ENCODE measurements at regions not wholly inside any gene's neighbourhood (a gene's known extent, or its start where the extent isn't known, plus 50 kb on each side); places are given as distances from the start of the nearest gene placed in this dataset.
"Not testable (repeated sequence)": the region's sequence is repeated elsewhere in the genome, so short reads cannot be mapped to it uniquely, and the experiment has no call there.

DNA sequence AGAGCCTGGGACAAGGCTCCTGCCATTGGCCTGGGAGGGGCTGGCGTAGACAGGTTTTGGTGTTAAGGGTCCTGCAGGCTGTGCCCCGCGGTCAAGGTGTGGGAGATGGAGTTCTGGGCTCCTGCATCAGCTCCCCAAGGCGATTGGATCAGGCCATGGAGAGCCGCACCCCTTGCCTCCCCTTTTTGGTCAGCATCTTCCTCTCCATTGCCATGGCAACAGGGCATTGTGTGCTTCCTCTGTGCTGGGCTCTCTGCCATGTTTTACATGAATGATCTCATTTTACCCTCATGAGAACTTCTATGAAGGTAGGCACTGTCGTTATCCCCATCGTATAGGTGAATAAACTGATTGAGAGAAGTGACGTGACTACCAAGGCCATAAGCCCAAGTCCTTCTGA is 344.3 kb upstream of the CLINT1 start:
- DNase-seq = no peak

DNA sequence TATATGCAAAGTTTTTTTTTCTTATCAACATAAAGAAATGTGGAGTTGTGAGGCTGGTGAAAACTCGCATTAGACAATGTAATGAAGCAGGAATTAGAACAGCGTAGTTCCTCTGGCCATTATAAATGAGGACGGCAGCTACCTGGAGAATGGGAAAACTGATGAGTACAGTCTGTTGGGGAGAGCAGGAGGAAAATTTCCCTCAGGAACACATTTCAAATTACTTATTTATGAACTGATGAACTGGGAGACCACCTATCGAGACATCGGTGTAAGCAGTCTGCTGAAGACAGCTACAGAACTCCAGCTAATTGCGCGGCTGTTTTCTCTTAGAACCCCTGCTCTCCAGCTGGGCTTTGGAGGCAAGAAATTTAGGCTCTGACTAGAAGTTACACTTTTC is 343.9 kb upstream of the CLINT1 start:
- no peak for DNase-seq

DNA sequence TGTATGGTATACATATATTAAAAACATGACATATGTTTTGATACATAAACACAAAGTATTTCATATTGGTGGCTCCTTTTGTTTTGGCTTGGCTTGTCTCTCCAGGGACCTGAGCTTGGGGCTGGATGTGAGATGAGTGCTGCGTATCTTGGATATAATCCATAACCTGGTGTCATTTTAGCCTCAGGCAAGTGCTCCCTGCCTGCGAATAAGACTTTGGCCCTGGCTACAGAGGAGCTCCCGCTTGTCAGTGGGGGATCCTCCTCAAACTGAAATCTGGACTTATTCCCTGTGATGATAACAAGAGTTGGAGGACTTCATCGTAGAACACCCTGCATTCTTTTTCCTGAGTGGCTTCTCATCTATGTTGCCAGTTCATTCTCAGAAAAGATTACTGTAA is 341.7 kb upstream of the CLINT1 start:
- DNase-seq = peak; percentile 49

DNA sequence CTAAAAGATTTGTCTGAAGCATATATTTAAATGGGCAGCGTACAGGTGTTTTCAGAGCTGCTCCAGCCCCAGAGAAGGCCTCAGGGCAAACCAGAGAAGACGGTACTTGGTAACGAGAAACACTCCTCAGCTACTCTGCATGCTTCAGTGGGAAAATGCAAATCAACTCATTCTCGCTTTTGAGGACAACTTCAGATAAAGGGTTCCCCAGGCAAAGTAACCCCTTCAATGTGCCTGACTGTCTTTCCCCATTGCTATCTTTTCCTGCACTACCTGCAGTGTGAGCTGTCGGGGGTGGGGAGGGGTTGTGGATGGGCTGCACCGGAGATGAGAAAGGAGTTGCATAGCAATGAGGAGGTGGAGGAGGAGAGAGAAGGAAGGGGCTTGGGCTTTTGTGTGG is 339.7 kb upstream of the CLINT1 start:
- DNase-seq = no peak

DNA sequence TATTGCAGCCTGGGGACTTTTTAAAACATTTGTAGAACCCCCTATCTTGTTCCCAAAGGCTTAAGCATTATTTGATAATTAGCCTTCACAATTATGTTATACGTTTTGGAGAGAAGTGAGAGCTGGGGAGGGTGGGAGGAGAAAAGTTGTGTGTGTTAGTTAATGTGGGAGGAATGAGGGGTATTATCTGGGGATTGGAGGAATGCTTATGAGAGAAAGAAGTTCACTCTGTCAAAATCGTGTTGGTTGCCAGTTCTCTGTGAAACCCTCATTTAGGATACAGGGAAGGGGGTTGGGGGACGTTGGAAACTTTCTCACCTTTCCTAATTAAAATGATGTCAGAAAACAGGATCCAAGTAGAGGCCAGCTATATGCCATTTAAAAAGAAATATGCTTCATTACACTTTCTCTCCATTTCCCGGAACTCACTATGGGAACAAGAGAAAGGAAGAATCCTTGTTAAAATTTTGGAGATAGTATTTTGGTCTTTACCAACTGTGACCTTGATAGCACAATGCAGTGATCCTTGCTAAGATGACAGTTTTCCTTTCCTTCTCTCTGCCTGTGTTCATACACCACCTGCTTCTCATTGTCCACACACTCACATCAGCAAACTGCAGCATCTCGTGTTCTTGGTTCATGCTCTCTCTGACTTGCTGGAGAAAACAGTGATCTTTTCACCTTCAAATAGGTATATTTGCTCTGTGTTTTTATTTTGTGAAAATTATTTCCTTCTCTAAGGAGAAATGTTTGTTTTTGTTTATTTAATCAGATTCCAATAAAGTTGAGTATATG is 336.7 kb upstream of the CLINT1 start:
- DNase-seq = no peak

DNA sequence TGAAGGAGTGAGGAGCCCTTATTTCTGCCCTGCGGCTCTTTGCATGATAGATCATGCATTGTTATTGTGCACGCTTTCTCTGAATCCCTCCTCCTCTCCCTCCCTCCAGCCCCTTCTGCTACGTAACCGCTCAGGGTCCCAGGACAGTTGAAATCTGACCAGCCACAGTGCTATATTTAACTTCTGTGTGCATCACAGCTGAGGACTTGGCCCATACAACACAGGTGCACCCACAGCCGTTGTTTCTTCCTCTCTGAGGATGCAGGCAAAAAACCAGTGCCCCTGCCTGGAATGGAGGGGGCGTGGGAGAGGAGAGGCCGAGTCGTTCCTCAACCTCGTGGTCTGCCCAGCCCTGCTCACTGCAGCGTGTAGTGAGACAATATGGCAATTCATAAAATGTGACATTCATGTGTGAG is 335.6 kb upstream of the CLINT1 start:
- DNase-seq = peak; percentile 76

DNA sequence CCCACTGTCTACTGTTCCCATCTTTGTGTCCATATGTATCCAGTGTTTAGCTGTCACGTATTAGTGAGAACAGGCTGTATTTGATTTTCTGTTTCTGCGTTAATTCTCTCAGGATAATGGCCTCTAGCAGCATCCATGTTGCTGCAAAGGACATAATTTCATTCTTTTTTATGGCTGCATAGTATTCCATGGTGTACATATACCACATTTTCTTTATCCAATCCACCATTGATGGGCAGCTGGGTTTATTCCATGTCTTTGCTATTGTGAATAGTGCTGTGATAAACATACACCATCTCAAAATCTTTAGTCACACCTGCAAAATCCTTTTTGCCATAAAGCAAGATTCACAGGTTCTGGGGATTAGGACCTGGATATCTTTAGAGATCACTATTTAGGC is 334.4 kb upstream of the CLINT1 start:
- DNase-seq = not testable (repeated sequence)

DNA sequence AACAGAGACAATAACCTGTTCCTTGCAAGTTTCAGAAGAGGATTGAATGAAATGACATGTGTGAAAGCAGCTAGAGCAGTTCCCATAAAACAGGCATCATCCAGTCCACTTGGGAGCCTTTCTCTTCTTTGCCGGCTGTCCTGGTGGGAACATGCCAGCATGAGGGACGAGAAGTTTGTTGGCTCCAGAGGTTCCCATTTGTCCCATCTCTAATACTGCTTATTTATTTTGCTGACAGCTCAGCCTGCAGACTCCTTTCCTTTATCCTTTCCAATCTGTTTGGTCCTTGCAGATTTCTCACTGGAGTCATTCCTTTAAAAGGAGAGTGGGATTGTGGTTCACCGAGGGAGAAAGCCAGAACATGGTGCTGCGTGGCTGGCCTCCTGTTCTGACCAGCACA is 321.5 kb upstream of the CLINT1 start:
- no peak for DNase-seq

DNA sequence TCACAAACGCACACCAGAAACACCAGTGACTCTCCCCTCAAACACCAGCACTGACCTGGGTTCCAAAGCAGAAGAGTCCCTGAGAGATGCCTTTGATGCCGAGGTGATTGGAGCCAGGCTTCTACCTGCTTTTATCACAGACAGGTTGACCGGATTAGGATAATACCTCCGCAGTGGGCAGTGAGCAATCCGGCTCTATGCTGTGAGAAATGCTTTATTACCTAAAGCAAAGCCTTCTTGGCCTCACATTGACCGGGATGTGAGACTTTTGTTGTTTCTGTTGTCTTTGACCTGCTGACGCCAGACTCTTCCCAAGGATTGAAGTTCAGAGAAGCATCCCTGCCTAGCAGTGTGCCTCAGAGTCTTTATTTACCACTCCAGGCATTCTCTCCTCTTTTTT is 320.3 kb upstream of the CLINT1 start:
- DNase-seq = no peak

DNA sequence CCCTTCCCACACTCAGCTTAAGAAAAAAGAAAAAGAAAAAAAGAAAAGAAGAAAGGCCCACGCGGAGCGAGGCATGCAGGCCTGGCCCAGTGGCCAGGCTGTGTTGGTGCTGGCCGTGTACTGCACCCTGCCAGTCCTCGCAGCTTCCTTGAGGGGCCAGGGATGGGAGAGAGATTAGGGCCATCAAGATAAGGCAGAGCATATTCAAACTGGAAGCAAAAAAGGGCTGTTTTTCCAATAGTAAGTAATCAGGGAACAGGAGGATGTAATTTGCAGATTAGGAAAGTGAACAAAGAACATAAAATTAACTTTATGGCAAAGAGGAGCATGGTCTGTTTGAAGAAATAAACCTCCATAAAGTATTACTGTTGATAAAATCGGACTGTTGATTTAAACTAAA is 319.6 kb upstream of the CLINT1 start:
- DNase-seq = no peak

DNA sequence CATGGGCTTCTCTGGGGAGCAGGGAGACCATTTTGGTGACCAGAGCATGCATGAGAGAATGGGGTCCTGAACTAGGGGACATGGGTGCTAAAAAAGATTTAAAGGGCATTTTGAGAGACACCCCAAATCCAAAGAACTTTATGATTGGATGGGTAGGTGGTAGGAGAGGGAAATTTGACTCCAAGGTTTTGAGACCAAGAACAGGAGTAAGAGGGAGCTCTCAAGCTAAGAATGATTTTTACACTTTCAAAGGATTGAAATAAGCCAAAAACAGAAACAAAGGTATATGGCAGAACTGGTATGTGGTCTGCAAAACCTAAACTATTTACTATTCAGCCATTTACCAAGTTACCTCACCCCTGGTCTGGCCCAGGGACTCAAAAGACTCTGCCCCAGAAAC is 318.2 kb upstream of the CLINT1 start:
- no peak for DNase-seq

DNA sequence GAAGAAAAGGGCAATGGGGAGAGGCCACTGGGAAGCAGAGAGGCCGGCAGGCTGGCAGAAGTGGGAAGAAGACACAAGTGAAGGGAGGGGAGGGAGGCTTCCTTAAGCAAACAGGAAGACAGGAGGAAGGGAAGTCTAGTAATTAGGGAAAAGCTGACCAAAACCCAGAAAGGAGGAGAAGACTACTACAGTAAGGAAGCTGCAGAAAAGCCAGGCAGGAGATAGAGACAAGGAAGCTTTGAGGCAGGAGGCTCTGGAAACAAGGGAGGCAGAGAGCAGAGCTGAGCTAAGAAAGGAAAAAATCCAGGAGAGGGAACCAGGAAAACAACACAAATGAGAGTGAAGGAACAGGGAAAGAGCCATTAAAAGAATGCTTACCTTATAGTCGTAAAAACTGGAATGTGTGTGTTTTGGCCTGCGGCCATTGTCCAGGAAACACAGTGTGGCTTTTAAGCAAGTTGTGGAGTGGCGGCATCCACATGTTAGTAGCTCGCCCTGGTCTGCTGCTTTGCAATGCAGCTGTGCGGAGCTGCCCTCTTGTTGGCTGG is 317.1 kb upstream of the CLINT1 start:
- DNase-seq = no peak

DNA sequence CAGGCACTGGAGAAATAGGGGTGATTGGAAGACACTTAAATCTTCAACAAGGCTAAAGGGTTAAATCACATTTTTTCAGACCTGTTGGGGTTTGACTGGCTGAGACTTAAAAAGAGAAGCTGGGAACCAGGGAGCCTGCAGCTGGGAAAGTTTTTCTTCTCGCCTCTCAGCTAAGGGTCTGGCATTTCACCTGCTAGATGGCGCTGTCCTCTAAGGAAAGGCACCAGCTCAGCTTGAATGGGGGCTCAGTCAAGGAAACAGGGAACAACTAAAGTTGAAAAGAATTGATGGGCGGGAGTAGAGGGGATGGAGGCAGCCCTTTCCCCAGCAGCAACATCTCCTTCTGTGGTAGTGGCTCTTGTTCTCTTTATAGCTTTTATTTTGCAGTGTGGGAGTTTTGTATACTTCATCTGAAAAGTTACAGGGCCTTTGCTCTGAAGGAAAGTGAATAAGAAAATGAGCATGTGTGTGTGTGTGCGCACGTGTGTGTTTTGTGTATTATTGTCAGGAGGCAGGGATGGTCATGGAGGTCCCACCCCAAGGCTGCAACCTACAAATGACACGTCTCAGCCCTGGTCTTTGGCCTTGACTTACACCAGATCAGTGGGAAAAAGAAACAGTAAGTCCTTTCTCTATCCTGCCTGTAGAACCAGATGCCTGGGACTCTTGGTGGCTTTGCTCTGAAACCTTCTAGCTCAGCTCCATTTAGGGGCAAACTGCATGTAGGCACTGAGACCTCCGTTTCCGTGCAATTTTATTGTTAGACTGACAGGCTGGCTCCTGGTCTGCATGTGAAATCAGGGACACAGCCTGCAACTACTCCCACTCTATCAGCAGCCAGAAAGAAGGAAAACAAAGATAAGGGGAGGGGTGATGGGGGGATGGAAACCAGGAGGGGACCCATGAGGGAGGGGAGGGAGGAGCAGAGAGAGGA is 316.2 kb upstream of the CLINT1 start:
- peak; percentile 91 for DNase-seq

DNA sequence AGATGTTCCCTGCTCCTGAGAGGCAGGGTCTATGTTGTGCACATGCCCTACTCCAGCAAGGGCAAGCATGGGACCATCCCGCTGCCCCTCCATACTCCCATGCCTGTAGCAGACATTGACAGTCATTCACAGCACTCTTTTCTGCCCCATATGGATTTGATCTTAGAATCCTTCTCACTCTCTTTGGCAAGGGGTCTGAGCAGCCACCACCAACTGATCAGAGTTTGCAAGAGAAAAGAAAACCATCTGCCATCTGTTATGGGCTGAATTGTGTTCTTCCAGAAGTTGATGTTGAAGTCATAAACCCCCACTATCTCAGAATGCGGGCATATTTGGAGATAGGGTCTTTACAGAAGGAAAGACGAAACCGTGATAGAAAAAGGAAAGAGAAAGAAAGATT is 315.1 kb upstream of the CLINT1 start:
- DNase-seq = no peak

DNA sequence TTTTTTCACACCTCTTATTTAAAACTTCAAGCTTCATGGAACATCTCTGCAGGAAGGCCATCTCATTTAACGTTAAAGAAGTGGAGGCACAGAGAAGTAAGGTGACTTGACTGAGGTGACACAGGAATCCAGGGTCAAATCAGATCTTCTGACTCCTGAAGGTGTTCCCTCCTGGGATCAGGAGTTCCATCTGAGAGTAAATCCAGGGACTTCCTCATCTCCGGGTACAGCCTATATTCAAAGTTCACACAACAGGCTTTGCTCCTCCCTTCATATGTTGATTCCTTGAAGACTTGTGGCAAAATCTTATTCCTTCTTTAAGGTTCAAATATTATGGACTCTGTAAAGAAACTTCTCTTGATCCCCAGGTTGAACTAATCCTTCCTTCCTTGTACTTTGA is 313.1 kb upstream of the CLINT1 start:
- no peak for DNase-seq

DNA sequence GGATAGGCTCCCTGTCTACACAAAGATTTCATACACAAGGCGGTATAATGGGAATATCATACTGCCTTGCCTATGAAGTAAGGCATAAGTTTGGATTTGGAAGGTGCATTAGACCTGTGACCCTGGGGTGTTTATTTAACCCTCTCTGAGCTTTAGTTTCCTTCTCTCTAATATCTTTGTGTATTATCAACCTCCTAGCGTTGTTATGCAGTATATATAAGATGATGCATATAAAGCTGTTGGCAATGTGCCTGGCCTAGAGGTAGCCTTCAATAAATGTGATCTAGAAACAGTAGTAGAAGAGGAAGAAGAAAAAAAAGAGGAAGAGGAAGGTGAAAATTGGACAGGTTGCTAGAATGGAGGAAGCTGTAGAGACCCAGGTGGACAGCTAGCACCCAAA is 311.6 kb upstream of the CLINT1 start:
- no peak for DNase-seq

DNA sequence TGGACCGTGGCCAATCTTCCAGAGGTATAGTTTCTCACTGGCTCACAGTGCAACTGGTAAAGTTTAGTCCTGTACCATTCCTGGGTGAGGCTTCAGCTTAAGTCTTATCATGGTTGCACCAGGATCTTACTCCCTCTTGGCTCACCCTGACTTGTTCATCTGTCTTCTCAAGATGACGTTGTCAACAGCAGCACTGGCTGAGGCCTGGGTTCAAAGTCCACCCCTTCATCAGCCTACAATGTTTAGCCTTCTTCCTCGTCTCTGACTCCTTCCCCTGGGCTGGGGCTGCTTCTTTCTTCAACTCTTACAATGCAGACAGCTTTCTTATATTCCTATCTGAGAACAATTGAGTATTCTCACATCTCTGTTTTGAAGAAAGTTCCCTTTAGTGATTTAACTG is 311.1 kb upstream of the CLINT1 start:
- no peak for DNase-seq

DNA sequence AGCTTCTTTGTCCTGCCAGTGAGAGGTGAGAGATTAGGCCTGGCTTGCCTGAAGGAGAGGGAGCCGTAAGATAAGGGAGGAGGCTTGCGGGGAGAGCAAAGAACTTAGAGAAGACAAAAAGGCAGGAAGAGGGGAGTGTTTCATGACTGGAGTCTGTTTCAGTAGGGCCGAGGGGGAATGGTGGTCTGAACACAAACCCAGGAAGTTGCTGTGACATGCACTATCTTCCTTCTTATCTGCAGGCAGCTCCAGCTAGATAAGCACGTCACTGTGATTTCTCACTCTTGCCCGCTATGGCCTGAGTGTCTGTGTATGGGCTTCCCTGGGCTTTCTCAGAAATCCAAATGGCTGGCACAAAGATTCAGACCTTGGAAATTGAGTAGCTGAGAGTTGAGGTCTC is 307.5 kb upstream of the CLINT1 start:
- no peak for DNase-seq

DNA sequence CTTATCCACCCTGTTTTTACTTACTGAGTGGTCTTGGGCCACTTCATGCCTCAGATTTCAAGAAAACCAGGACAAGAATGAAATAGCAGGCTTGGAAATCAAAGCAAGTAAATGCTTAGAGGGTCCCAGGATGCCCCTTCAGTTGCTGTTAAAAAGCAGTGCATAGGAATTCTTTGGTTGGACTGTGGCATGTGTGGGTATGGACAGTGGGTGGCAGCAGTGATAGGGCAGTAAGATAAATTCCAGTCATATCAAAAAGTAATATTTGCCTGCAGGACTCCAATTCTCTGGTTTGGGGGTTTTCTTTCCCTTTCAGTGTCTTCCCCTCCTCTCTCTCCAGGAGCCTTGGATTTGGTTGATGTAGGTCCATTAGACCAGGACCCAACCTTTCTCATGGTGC is 306.7 kb upstream of the CLINT1 start:
- no peak for DNase-seq

DNA sequence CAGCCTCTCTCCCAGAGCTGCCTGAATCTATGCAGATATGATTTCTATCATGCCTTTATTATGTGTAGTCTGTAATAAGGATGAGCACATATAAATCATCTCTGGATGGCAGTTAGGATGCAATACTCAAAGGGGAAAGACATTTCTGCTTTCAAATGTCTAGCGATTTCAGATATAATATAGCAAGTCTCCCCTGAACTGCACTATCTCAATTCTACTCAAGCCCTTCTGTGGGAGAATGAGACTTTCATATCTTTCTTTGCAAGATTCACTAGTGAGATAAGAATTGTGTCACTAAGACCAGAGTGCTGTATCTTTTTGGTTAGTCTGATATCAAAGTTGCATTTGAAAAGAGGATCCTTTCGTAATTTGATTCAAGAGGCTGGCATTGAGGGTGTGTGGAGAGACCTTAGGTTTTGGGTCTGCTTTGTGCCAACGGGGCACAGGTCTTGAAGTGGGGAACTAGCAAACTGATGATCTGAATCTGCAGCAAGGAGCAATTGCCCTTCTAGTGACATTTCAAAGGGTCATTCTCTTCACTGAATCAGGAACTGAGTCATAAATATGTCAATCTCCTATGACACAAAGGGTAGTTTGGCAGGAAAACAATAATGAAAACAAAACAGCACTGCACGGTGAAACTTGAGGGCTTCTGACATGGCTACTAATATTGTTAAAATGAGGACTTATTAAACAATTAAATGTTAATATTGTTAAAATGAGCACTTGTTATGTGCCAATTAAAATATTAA is 305.5 kb upstream of the CLINT1 start:
- DNase-seq = no peak

DNA sequence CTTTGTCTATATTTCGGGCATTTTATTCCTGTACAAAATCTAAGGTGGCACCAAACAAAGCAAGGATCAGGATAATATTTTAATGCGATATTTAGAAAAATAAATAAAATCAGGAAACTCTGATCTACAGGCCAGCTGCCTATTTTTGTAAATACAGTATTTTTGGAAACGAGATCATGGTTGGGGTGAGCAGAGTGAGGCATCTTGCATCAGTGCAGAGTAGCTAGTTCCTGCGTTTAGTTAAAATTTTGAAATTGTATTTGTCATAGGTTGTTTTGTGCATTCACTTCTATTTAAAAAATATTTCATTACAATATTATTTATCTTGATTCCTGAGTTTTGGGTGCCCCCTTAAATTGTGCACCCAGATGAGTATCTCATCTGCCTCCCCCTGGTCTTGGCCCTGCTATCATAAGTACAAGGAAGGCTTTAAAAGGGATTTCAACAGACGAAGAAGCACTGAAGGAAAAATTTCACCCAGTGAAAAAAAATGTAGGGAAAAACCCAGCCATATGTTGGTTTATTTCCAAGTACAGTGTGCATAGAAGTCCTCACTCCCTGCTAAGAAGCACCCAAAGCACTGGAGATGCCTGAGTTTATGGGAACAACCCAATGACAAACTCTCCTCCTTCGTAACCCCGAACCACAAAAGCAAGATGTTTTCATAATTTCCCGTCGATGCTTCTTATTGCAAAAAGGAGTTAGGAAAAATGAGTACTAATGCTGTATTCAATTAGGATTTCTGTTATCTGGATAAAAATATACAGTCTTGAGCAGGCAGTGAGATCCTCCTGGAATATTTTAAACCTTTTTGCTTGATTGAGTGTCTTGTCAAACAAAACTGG is 304.7 kb upstream of the CLINT1 start:
- DNase-seq = no peak
